Cardiac septum (tissue), 1 donor: ENCODE measurements at regions not wholly inside any gene's neighbourhood (a gene's known extent, or its start where the extent isn't known, plus 50 kb on each side); places are given as distances from the start of the nearest gene placed in this dataset.
A peak's percentile ranks its signal among the peaks of the same experiment; 100 is the strongest.

Experiments used
- DNase-seq: peaks from one replicate; pipeline ENCODE4 v3.0.0-alpha.2; 2020; ENCODE audit warnings: low spot score
- intact Hi-C: fragments of 100-400 bp; cut with DNase I; formaldehyde crosslinking; loops from one replicate; pipeline ENCODE4 v1.14.0; 2022
- donor health status: DM: no; HTN: no; CAD: no.

DNA sequence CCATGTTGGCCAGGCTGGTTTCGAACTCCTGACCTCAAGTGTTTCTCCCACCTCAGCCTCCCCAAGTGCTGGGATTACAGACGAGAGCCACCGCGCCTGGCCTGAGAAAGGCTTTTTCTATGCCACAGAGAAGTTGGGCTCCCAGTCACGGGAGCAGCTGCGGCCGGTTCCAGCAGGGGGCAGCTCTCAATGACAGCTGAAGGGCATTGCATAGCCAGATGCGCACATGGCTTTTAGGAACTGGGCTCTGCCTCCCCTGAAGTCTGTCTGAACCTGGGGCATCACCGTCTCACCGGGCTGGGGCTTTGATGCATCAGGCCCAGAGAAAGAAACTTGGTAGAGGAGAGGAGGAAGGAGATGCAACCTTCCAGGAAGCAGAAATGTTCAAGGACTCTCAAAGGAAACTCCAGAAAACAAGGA is 84.2 kb upstream of the LAPTM4A start:
- intact Hi-C loops: loop anchor here (10.0 kb wide), 1 partner anchor 89 kb away; the partner anchor contains the start of gene SDC1
- DNase-seq: peak; percentile 75

DNA sequence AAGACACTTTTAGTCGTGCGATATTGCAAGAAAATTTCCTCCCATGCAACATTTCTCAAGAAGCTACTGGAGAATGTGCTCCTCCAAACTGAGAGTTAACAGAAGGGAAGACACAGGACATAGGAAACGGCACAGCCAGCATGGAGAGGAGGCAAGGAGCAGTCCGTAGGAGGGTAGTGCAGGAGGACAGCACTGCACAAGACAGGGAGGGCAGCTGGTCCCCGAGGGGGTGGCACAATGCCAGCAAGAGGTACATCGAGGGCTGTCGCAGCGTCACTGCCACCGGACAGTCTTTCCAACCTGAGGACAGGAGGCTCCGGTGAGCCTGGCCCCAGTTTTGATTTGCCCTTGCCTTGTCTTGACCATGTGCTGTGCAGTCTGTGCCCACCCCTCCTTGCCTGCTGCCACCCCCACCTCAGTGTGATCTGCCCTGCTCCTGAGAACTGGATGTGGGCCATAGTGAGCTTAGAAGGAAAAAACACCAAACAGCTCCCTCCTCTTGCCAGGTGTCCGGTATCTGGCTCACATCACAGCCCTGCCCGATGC is 81.6 kb upstream of the LAPTM4A start:
- intact Hi-C loops: loop anchor here (10.0 kb wide), 1 partner anchor 92 kb away; the partner anchor contains the start of gene SDC1
- no peak for DNase-seq

DNA sequence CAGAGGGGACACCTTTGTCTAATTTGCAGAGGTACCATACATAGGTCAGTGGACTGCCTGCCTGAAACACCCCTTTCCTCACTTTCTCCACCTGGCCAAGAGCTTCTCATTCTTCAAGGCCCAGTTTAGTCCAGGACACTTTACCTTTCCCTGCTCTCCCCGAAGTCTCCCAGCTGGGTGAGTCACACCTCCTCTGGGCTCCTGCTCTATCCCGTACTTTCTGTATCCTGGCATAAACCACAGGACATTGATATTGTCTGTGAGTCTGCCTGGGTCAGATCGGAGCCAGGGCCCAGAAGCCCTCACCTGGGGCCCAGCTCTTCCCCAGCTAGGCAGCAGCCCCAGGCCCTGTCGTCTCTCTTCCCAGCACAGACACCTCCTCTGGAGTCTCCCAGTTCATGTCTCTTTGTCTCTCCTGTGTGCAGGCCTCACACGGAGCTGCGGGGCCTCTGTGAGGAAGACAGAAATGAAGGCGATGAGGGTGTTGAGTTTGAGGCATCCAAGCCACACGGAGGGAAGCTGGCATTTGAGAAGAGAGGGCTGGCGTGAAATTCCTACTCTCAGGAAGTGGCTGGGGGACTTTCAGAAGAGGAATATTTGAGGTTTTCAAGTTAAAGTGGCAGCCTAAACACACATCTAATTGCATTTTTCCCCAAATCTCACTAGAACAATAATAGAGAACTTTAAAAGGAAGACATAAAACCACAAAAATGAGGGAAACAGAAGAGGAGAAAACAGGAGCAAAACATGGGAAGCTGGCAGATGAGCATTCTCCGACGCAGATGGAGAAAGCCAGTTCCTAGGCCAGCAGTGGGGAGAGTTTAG is 79.6 kb upstream of the LAPTM4A start:
- DNase-seq: no peak
- intact Hi-C loops: loop anchor here (10.0 kb wide), 1 partner anchor 94 kb away; the partner anchor contains the start of gene SDC1

DNA sequence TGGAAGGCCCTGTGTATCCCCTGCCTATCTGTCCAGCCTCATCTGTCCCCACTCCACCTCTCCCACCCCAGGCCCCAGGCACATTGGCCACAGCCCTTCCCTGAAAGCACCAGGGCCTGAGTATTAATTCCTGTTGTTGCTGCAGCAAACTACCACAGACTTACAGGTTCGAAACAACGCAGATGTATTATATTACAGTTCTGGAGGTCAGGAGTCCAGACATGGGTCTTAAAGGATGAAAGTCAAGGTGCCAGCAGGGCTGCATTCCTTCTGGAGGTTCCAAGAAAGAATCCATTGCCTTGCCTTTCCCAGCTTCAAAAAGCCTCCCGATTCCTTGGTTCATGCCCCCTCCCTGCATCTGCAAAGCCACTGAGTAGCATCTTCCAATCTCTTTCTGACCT is 78.7 kb upstream of the LAPTM4A start:
- intact Hi-C loops: loop anchor here (10.0 kb wide), 1 partner anchor 95 kb away; the partner anchor contains the start of gene SDC1

DNA sequence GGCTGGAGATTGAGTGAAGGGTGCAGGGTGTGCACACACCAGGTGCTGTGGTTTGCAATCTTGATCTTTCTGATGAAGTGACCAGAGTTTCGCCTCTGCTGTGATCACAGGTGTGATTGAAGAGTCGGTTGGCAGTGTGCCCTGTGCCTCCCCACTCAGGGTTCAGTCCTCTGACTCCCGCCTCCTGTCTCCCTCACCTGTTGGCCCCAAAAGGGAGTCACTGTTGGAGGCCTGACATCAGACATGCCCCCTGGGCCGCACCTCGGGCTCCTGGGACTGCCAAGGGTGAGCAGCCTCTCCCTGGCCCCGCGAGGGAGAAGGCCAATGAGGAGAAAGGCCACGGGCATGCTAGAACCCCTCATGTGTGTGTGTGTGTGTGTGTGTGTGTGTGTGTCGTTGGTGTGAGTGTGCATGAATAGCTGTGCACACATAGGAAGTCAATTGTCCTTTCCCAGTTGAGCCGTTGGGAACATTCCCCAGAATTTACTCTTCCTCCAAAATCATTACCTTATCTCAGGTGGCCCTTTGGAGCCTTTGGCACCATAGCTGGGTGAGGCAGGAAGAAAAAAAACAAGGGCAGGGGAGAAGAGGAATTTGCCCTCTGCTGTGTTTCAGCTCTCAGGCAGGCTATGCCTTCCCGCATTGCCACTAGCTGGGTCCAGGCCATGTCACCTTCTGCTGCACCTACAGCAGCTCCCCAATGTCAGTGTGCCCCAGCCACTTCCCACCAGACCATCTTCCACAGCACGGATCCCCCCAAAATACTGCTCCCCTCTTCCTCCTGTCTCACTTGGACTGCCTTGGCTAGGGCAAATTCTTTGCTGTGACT is 78.1 kb upstream of the LAPTM4A start:
- intact Hi-C loops: loop anchor here (10.0 kb wide), 1 partner anchor 95 kb away; the partner anchor contains the start of gene SDC1
- DNase-seq: no peak

More for the DNA sequence above, 78.7 kb upstream of the LAPTM4A start:
- DNase-seq: no peak

DNA sequence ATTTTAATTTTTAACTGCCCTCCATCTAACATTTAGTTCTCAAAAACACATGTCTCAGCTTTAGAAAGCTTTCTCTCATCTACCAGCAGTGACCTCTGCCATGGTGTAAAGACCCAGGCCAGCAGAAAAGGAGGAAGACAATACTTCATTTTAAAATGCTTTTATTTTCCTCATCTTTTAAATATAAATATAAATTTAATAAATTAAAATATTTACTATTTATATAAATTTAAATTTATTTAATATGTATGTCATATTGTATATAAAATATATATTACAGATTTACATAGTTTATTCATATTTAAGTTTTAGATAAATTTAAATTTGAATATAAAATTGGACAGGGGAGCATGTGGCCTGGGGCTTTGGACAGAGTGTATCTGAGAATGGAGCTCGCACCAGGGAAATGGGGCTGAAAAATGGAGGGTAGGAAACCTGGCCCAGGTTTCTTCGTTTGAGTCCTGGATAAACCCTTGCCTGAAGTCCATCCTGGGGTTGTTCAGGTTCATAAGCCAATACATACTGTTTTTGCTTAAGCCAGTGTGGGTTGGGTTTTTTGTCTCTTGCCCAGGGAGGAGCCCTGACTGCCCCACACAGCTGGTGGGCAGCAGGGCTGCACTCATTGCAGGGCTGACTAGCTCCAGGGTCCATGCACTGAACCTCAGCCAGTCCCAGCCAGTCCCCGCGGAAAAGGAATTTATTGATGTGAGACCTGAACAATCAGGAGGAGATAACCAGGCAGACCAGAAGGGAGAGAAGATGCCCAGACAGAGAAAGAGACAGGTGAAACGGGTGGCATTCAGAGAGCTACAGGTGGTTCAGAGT is 77.3 kb upstream of the LAPTM4A start:
- no peak for DNase-seq
- intact Hi-C loops: no loop called here

DNA sequence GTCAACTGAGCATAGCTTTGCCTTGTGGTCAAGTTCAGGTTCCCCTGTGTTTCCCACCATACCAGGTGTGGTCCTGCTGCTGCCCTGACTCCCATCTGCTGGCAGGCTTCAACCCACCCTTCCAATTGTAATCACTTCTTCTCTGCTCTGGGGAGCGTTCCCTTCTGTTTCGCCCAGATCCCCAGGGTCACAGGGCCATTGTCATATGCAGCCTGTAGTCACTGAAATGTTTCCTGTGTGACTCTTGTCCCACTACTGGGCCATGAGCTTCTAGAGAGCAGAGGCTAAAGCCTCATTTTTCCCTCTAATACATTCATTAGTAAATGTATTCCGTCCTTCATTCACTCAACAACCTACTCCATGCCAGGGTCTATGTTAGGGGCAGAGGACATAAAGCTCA is 75.0 kb upstream of the LAPTM4A start:
- intact Hi-C loops: no loop called here
- no peak for DNase-seq

DNA sequence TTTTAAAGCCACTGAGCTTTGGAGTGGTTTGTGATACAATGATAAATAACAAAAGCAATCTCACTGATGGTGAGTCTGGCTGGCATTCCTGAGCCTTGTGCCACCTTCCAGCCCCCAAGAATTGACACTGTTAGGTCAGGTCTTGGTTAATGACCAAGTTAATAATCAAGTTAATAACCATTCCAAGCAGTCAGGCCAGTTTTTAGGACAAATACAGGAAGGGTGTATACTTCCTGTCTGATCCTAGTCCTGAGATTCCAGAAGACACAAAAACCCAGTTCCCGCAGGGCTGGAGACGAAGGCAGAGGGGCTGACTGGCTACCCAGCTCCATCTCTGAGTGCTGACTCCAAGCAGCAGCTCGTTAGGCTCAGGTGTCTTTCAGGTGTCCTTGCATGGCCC is 74.6 kb upstream of the LAPTM4A start:
- intact Hi-C loops: no loop called here

DNA sequence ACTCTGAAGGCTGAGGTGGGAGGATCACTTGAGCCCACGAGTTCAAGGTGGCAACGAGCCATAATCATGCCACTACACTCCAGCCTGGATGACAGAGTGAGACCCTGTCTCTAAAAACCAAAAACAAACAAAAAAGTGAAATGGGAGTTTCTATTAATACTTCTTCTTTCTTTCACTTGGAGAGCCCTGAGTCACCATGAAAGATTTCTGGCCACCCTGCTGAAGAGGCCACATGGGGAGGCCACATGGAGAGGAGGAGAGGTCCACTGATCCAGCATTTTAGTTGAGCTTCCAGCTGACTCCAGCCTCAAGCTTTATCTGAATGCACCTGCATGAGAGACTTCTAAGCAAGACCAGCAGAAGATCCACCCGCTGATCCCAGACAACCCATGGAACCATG is 74.2 kb upstream of the LAPTM4A start:
- intact Hi-C loops: no loop called here

More for the DNA sequence above, 74.6 kb upstream of the LAPTM4A start:
- no peak for DNase-seq

DNA sequence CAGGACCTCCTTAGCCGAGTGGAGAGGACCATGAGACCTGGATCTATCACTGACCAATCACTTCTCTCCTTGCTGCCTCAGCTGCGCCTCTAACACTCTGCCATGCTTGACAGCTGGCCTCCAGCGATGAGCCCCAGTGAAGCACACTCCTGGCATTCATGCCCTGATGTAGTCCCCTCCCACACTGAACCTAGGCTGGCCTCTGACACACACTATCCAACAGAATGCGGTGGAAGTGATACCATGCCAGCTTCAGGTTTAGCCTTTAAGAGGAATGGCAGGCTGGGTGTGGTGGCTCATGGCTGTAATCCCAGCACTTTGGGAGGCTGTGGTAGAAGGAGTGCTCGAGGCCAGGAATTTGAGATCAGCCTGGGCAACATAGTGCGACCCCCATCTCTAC is 73.7 kb upstream of the LAPTM4A start:
- intact Hi-C loops: no loop called here
- DNase-seq: no peak

More for the DNA sequence above, 74.2 kb upstream of the LAPTM4A start:
- no peak for DNase-seq

DNA sequence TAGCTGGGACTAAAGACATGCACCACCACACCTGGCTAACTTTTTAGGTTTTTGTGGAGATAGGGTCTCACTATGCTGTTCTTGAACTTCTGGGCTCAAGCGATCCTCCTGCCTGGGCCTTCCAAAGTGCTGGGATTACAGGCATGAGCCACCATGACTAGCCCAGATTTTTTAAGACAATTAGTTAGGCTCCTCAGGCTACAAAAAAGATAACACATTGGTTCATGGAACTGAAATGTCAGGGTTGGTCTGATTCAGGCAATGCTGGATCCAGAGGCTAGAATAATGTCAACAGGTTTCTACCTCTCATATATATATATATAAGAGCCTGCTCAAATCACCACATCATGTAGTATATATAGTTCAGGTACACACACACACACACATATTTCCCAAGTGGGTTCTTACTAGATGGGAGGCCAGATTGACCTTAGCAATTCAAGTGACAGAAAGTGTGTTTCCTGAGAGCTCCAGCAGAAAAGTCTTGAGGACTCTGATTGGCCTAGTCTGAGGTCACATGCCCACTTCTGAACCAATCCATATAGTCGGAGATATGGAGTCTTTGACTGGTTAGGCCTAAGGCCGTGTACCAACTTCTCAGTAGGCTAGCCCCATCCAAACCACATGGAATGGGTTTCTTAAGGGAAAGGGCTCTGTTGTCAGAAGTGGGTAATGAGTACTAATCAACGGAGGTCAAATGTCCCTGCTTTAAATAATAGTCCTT is 72.6 kb upstream of the LAPTM4A start:
- intact Hi-C loops: no loop called here
- no peak for DNase-seq

DNA sequence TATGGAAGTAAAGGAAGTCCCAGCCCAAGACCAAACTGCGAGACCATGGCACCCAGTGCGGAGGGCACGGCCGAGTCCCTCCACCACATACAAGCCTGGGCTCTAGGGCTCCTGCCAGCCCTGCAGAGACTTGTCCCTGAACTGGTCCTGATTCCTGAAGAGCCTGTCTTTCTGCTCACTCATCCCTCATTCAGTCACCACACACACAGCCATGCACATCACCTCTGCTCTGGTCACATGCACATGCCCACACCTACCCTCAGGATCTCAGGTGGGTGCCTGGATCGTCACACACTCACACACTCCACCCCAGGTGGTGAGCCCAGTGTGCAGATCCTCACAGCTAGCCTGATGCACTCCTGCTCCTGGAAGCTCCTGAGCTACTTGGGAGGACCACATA is 71.4 kb upstream of the LAPTM4A start:
- DNase-seq: no peak
- intact Hi-C loops: no loop called here

DNA sequence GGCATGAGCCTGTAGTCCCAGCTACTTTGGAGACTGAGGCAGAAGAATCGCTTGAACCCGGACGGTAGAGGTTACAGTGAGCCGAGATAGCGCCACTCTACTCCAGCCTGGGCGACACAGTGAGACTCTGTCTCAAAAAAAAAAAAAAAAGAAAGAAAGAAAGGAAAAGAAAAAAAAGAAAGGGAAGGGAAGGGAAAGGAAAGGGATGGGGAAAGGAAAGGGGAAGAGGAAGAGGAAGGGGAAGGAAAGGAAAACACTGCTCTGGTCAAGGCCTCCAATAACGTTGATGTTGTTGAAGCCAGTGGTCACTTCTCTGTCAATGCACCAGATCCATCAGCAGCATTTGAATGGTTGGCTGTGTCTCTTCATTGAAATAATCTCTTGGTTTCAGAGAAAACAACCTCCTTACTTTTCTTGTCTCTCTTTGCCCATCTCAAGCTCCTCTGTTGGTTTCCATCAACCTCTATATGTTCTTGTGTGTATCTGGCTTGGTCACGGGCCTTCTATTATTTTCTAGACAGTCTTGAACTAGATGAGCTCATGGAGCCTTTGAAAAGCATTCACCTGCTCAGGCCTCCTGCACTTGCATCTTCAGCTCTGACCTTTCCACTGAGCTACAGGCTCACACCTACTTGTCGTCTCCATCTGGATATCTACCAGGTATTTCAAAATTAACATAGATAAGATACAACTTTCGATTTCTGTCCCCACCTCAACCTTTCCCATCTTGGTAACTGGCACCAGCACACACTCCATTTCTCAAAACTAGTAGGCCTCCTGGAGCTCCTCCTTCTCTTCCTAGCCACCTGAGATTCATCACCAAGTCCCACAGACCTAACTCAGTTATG is 69.4 kb upstream of the LAPTM4A start:
- DNase-seq: no peak
- intact Hi-C loops: no loop called here

DNA sequence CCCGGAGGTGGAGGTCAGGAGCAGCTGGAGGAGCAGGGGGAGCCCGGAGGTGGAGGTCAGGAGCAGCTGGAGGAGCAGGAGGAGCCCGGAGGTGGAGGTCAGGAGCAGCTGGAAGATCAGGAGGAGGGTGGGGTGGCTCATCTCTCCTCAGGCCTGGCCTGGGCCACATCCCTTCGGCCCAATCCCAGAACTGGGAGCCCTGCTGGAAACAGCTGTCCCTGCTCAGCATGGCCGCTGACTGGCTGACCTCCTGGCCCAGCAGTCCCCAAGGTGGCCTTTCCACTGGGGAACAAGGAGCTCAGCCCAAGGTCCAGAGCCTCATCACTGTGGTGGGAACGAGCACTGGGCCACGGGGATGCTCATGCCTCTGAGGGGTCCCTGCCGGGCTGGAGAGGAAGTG is 66.6 kb upstream of the LAPTM4A start:
- no peak for DNase-seq
- intact Hi-C loops: no loop called here

DNA sequence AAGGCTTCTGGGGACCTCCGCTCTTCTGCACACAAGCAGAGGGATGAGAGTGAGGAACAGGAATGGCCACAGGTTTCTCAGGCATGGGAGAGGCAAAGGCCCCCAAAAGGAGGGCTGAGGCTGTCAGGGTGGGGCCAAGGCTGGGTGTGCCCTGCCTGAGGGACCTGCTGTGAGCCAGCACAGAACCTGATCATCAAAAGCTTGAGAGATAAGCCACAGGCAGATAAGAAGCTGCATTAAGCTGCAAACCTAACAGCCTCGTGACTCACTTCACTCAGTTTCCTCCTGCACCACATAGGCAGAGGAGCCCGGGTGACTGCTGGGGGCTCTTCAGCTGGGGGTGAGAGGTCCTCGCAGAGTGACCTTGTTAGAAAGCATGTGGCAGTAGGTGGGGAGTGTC is 64.5 kb upstream of the LAPTM4A start:
- intact Hi-C loops: no loop called here
- no peak for DNase-seq

DNA sequence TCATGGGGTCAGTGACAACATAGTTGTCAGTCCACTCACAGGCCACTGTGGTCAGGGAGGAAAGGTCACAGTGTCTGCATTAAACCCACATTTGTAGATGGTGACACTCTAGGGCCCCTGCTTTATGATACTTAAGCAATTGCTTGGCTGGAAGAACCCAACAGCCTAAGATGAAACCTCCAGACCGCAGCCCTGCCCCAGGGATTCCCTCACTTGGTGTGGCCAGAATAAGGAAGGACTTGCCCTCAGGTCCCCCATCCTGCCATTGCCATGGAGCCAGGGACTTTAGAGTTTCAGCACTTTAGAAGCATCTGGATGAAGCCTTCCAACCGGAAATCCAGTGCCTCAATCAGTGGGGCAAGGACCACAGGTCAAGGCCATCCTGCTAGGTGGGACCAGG is 63.9 kb upstream of the LAPTM4A start:
- intact Hi-C loops: no loop called here

DNA sequence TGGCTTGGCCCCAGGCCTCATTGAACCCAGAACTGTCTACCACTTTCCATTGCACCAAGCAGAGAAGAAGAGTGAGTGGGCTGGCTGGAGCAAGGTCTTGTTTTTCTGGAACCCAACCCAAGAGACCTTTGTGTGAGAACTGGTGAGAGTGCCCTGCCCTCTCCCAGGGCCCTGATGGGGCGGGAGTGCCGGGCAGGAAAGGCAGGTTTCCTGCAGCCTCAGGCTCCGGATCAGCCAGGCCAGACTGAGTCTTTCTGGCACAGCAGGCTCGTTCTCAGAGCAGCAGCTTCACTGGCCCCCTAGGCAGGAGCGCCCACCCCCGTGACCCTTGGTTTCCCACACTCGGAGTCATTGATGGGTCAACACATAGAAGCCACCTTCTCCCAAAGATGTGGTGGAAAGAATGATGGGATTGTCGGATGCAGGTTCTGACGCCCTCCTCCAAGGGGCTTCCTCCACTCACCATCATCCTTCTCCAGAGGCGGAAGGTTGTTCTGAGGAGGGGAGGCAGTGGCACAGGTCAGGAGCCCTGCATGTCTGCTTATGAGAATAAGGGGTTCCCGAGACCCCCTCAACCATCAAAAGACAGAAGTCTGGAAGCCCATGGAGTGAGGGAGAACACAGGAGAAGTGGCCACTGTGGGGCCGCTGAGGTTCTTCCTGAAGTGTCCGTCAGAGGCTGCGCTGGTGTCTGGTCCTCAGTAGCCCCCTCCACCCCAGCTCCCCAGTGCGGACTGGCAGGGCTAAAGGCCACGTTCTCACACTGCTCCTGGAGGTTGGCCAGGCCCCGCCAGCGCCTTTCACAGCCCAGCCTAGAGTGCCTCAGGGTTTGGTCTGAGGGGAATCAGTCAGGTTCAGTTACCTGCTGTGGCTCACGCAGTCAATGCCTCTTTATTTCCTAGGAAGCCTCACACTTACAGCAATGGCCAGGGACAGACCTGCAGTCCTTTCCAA is 62.8 kb upstream of the LAPTM4A start:
- intact Hi-C loops: no loop called here
- DNase-seq: no peak

More for the DNA sequence above, 63.9 kb upstream of the LAPTM4A start:
- DNase-seq: no peak
